GM18507 (cell line): ENCODE measurements at regions not wholly inside any gene's neighbourhood (a gene's known extent, or its start where the extent isn't known, plus 50 kb on each side); places are given as distances from the start of the nearest gene placed in this dataset.
"Not testable (repeated sequence)": the region's sequence is repeated elsewhere in the genome, so short reads cannot be mapped to it uniquely, and the experiment has no call there.

Source experiments
- DNase-seq: peaks from one replicate; pipeline ENCODE4 v3.0.0; 2011; ENCODE audit warnings: low read depth; ENCODE audit not compliant: insufficient read length; ENCODE audit errors: extremely low spot score
- FAIRE-seq: peaks from 2 replicates; lab custom pipeline; 2011; peaks lifted over from hg19 to GRCh38; lab: Jason Lieb, UNC

DNA sequence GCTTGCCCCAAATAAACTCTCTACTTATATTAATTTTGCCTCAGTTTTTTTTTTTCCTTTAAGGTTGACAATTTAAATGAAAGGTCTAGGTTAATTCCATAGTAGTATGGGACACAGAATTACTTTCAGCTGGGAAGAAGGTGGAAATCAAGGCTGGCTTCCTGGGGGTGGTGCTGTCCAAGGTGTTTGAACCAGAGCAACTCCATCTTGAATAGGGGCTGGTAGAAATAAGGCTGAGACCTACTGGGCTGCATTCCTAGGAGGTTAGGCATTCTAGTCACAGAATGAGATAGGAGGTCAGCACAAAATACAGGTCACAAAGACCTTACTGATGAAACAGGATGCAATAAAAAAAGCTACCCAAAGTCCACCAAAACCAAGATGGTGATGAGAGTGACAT lies 1190.8 kb upstream of the AUTS2 start:
- DNase-seq, result no peak
- no peak for FAIRE-seq

- FAIRE-seq, result no peak
- DNase-seq, result no peak
These were observed 1189.4 kb upstream of the AUTS2 start for GRCh38 chr7:68408873-68409272.

DNA sequence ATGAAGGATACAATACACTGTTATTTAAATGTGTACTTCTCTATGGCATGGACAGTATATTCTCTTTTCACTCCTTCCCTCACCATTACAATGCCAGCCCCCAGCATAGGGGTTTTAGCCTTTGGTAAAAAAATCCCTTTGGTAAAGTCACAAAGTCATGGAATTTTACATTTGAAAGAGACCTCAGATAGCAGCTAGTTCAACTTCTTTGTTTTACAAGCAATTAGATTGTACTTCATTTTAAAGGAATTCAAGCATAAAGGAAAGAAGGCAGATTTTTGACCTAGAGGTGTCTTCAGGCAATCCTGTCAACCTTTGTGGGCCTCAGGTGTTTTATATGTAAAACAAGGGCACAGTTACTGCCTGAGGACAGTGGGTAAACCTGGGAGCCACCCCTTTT lies 1188.4 kb upstream of the AUTS2 start:
- FAIRE-seq (no peak), DNase-seq (no peak)

DNA sequence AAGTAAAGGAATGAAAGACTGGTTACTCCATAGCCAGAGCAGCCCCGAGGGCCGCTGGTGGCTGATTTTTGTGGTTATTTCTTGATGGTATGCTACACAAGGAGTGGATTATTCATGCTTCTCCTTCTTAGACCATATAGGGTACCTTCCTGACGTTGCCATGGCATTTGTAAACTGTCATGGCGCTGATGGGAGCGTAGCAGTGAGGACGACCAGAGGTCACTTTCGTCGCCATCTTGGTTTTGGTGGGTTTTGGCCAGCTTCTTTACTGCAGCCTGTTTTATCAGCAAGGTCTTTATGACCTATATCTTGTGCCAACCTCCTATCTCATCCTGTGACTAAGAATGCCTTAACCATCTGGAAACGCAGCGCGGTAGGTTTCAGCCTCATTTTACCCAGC lies 1187.6 kb upstream of the AUTS2 start:
- not testable (repeated sequence) for DNase-seq, FAIRE-seq

DNA sequence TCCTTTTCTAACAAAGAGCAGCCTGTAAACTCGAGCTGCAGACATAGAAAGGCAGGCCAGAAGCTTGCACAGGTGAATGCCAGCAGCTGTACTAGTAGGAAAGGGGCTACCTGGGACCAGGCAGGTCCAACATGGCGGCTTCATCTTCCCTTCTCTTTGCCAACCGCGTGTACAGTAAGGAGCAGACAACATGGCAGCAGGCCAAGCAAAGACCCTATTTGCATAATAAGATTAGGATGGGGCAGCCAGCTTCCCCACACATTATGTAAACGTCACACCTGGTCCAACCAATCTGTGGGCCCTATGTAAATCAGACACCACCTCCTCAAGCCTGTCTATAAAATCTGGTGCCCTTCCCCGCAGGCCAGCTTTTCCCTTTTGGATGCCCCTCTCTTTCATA lies 1186.5 kb upstream of the AUTS2 start:
- DNase-seq (no peak), FAIRE-seq (no peak)

GRCh38 chr7:68414631-68415425 lies 1183.4 kb upstream of the AUTS2 start:
- FAIRE-seq (no peak), DNase-seq (no peak)

DNA sequence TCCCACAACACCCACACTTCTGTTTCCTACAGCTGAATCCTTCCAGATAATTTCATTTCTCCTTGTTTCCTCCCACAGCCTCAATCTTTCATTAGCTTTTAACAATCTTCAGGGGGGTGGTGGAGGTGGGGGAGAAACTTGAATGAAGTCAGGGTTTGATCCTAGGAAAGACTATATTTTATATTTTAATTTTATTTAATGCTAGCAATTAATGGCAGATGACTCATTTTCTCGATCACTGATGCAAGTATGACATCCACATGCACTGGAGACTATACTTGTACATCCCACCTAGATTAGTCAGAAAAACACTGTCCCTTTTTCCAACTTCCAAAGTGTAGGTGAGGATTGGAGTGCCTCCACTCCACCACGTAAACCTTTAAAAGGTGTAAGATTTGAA lies 1181.3 kb upstream of the AUTS2 start:
- FAIRE-seq (no peak), DNase-seq (no peak)

GRCh38 chr7:68417659-68418058 lies 1180.6 kb upstream of the AUTS2 start:
- FAIRE-seq, result no peak
- DNase-seq, result no peak

DNA sequence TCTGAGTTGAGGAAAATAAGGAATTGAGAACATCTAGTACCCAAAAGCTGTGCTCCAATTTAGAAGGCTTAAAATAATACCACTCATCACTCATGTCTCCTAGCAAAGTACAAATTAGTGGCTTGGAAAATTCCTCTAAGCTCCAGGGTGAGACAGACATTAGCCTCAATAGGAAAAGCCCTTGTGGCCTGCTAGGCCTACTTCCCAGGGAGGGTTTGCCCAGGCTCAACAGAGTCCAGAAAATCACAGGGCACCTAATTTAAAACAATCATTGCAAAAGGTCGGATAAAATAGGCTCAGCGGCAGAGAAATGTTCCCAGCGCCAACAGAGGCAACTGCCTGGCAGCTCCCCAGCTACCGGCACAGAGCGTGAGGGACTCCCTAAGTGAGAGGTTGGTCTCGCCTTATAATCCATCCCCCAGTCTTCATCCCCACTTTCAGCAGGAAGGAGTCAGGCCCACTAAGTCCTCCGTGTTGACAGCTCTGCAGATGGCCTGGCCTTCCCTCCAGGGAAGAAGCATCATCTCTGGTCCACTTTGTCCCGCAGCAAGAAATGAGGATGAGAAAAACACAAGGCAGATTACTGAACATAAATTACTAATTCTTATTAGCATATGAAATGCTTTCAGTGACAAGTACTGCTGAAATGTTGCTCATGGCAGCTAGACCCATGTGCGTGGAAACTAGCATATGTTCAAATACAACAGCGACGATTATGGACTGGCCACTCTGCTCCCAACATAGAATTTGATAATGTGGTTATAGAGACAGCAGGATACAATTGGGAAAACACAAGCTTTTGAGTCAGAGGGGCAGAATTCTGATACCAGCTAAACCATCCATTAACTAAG lies 1177.7 kb upstream of the AUTS2 start:
- FAIRE-seq (no peak), DNase-seq (no peak)

GRCh38 chr7:68421712-68422111 lies 1176.6 kb upstream of the AUTS2 start:
- FAIRE-seq, result no peak
- no peak for DNase-seq

- DNase-seq, result no peak
- FAIRE-seq, result no peak
These were observed 1176.0 kb upstream of the AUTS2 start for GRCh38 chr7:68422281-68422680.

- no peak for DNase-seq
- no peak for FAIRE-seq
These were observed 1174.9 kb upstream of the AUTS2 start for GRCh38 chr7:68423356-68423755.

GRCh38 chr7:68424658-68425297 lies 1173.5 kb upstream of the AUTS2 start:
- no peak for FAIRE-seq

GRCh38 chr7:68425377-68425776 lies 1172.9 kb upstream of the AUTS2 start:
- FAIRE-seq, result no peak
- DNase-seq, result no peak

More at GRCh38 chr7:68424658-68425297, 1173.5 kb upstream of the AUTS2 start:
- no peak for DNase-seq

- DNase-seq (no peak), FAIRE-seq (no peak)
These were observed 1168.7 kb upstream of the AUTS2 start for GRCh38 chr7:68429411-68430117.

DNA sequence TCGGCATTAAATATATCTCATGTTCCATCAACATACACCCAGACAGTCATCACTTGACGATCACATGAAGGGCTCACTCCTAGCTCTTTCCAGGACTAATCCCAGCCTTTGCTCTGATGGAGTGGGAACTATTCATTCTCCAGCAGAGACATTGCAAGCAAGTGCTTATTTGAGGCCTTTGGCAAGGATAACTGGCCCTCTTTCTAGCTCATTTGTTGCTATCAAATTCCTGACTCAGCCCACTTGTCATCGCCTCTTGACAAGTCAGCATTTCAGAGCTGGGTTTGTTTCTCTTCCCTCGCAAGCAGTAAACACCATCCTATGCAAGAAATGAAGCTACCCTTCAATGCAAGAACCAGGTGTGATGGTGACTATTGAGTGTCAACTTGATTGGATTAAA lies 1165.7 kb upstream of the AUTS2 start:
- FAIRE-seq (no peak), DNase-seq (no peak)

- FAIRE-seq (no peak), DNase-seq (no peak)
These were observed 1164.7 kb upstream of the AUTS2 start for GRCh38 chr7:68433462-68434070.

DNA sequence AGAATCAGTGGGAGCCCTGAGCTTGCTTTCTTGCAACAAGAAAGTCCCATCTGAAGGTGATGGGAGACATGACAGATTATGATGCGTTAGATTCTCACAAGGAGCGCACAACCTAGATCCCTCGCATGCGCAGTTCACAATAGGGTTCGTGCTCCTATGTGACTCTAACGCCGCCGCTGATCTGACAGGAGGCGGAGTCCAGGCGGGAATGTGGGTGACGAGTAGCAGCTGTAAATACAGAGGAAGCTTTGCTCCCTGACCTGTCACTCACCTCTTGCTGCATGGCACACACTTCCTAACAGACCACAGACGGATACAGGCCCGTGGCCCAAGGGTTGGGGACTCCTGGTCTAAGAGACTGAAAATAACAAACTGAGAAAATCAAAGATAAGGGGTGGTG lies 1163.4 kb upstream of the AUTS2 start:
- DNase-seq (no peak), FAIRE-seq (no peak)

- DNase-seq (no peak), FAIRE-seq (no peak)
These were observed 1160.3 kb upstream of the AUTS2 start for GRCh38 chr7:68438016-68438415.
